Subcutaneous abdominal adipose tissue (tissue), 5 donors: ENCODE measurements at regions not wholly inside any gene's neighbourhood (a gene's known extent, or its start where the extent isn't known, plus 50 kb on each side); places are given as distances from the start of the nearest gene placed in this dataset.
"Not testable (repeated sequence)": the region's sequence is repeated elsewhere in the genome, so short reads cannot be mapped to it uniquely, and the experiment has no call there.

Source experiments
- H3K27ac ChIP-seq: one replicate; pipeline ENCODE4 v1.7.0; 2013; ENCODE audit warnings: low read depth, mild to moderate bottlenecking, inconsistent platforms, low read length, moderate library complexity
- H3K27me3 ChIP-seq, 5 donors: one replicate each; pipeline ENCODE4 v1.7.0; 2013; ENCODE audit warnings: low read length in 5 of 5, inconsistent platforms in 1 of 5; ENCODE audit not compliant: control insufficient read depth in 5 of 5, insufficient read depth in 4 of 5
- H3K36me3 ChIP-seq, 5 donors: one replicate each; pipeline ENCODE4 v1.7.0; 2013; ENCODE audit warnings: low read length in 5 of 5; ENCODE audit not compliant: control insufficient read depth in 5 of 5, insufficient read depth in 5 of 5
- H3K4me1 ChIP-seq, 5 donors: one replicate each; pipeline ENCODE4 v1.7.0; 2013; ENCODE audit warnings: low read length in 5 of 5, mild to moderate bottlenecking in 3 of 5, moderate library complexity in 1 of 5; ENCODE audit not compliant: control insufficient read depth in 5 of 5, insufficient read depth in 5 of 5
- H3K4me3 ChIP-seq, 5 donors: one replicate each; pipeline ENCODE4 v1.7.0; 2013; ENCODE audit warnings: low read length in 5 of 5, low read depth in 1 of 5
- H3K9ac ChIP-seq, 5 donors: one replicate each; pipeline ENCODE4 v1.7.0; 2013; ENCODE audit warnings: low read length in 5 of 5, mild to moderate bottlenecking in 4 of 5, moderate library complexity in 3 of 5
- H3K9me3 ChIP-seq, 5 donors: one replicate each; pipeline ENCODE4 v1.7.0; 2013; ENCODE audit warnings: low read length in 5 of 5; ENCODE audit not compliant: control insufficient read depth in 5 of 5
- donor health status: healthy.
- donor health status: healthy.
- donor health status: healthy.
- donor health status: healthy.
- donor health status: healthy.

DNA sequence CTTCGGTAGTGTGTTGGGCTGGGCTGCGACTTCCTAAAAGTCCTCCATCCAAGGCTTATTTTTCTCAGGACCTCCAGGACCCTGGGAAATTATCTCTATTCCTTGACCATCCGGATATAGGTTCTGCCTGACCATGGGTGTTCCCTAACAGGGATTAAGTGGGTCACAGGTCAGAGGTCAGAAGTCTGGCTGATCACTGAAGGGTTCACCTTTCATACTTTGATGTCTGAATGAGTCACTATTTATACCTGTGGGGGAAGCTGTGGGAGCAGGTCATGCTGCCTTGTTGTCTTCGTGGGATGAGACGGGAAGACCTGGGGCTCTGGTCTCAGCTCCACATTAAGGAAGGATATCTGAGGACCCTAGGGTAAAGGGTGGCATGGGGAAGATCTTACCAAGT, 65.0 kb upstream of the ETV3 start:
- no peak overlapping the region for H3K27ac ChIP-seq
- H3K9me3 ChIP-seq: no peaks in the 10 kb centered on the region
- H3K27me3 ChIP-seq: peaks cover 3 to 12% (median 6%) of the 10 kb centered on the region in 5 donors
- H3K4me1 ChIP-seq: no peaks in the 10 kb centered on the region
- no peak overlapping the region for H3K4me3 ChIP-seq
- H3K36me3 ChIP-seq: no peaks in the 10 kb centered on the region
- no peak overlapping the region for H3K9ac ChIP-seq

DNA sequence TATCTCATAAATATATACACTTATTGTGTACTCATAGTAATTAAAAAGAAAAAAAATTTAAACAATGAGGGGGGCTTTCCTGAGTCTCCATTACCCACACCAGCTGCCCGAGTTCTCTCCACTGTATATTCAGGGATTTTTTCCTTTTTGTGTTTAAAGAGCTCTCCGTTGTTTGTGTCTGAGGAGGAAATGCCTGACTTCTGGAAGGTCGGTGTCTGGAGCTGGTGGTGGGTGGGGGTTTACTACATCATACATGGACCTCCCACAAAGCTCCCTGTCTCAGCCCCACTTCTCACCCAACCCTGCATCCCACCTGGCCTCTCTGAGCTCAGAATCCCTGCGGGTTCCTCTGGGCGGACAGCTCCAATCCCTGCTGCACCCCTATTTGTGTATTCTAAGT, 64.1 kb upstream of the ETV3 start:
- Histone ChIP-seq H3K27me3 (peaks cover 3 to 12% (median 6%) of the 10 kb centered on the region in 5 donors), H3K9me3 (no peaks in the 10 kb centered on the region), H3K27ac (no peak overlapping the region), H3K9ac (no peak overlapping the region), H3K4me3 (no peak overlapping the region), H3K36me3 (no peaks in the 10 kb centered on the region), H3K4me1 (no peaks in the 10 kb centered on the region)

DNA sequence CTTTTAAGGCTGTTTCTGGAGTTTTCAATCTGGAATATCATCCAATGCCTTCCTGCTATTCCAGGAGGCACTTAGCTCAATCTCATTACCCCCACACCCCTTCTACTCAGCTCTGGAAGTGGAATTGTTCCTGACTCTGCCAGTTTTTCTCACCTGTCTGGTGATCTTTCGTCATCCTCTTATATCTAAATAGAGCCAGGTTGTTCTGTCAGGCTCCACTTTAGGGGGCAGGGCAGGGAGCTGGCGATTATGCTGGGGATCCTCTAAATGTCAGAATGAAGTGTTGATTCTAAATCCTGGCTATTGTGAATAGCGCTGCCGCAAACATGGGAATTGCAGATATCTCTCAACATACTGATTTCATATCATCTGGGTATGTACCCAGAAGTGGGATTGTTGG, 63.6 kb upstream of the ETV3 start:
- H3K4me1 ChIP-seq: no peaks in the 10 kb centered on the region
- no peak overlapping the region for H3K4me3 ChIP-seq
- no peaks in the 10 kb centered on the region for H3K9me3 ChIP-seq
- H3K27me3 ChIP-seq: peaks cover 3 to 12% (median 6%) of the 10 kb centered on the region in 5 donors
- no peaks in the 10 kb centered on the region for H3K36me3 ChIP-seq
- H3K9ac ChIP-seq: no peak overlapping the region
- H3K27ac ChIP-seq: no peak overlapping the region

DNA sequence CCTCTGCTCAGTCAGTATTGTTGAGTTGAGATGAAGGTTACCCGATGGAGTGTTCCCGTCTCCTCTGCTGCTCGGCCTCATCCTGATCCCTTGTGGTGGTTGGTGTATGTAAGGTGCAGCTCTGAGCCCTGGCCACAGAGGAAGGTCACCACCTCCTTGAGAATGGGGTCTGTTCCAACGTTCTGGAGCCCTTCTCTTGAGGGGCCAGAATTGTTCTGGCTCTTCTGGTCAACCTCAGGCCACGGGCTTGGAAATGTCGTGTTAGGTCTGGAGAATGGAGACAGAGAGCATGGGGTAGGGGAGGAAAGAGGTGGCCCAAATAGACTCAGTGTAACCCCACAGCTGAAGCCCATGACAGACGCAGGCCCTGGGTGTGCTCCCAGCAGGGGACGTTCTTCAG, 62.3 kb upstream of the ETV3 start:
- H3K4me3 ChIP-seq: no peak overlapping the region
- H3K27me3 ChIP-seq: peaks cover 4 to 17% (median 14%) of the 10 kb centered on the region in 5 donors
- H3K9me3 ChIP-seq: no peaks in the 10 kb centered on the region
- H3K9ac ChIP-seq: no peak overlapping the region
- H3K27ac ChIP-seq: no peak overlapping the region
- H3K36me3 ChIP-seq: no peaks in the 10 kb centered on the region
- H3K4me1 ChIP-seq: peaks cover 0 to under 1% (median 0%) of the 10 kb centered on the region in 5 donors

DNA sequence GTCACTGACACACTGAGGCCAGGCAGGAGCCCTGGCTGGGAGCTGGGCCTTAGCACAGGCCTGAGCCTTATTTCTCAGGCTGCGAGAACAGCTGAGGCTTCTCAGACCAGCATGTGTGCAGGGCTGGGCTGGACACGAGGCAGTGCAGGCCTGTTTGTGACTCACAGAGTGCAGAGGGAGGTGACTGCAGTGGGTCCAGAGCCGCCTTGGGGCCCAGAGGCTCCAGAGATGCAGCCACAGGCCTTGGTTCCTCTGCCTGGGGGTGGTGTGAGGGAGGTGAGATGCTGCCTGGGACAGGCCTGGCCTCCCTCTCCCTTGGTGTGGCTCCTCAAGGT, 61.2 kb upstream of the ETV3 start:
- peaks cover 7 to 23% (median 17%) of the 10 kb centered on the region in 5 donors for H3K27me3 ChIP-seq
- no peak overlapping the region for H3K27ac ChIP-seq
- no peaks in the 10 kb centered on the region for H3K36me3 ChIP-seq
- H3K4me3 ChIP-seq: no peak overlapping the region
- H3K9ac ChIP-seq: no peak overlapping the region
- peaks cover 0 to 8% (median 0%) of the 10 kb centered on the region in 5 donors for H3K4me1 ChIP-seq
- no peaks in the 10 kb centered on the region for H3K9me3 ChIP-seq

DNA sequence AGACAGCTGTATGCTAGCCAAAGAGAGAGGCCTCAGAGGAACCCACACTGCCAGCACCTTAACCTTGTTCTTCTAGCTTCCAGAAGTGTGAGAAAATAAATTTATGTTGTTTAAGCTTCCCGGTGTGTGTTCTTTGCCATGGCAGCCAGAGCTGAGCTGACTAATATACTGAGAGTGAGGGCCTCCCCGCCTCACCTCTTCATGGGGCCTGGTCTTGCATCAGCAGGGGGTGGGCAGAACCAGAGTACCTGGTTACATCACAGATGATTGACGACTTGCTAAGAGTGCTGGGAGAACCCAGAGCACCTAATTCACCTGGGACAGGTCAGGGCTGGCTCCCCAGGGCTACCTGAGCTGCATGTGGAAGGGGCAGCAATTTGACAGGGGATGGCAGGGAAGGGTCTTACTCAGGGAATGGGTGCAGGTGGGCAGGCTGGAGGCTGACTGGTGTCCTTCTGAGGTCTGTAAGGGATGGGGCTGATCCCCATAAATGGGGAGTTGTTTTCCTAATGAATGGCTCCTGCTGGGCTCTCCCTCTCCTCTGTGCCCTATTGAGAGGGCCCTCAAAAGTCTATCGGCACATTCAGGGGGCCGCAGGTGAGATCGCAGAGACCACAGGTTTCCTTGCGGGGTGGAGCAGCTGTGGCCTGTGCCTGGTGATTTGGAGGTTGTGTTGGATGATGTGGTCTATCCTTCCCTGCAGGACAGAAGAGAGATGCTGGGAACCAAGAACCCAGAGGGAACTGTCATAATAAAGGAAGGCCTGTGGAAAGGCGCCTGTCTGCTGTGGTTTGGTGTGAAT, 60.6 kb upstream of the ETV3 start:
- no peak overlapping the region for H3K4me3 ChIP-seq
- no peak overlapping the region for H3K9ac ChIP-seq
- H3K9me3 ChIP-seq: no peaks in the 10 kb centered on the region
- H3K27ac ChIP-seq: no peak overlapping the region
- H3K4me1 ChIP-seq: peaks cover 0 to 8% (median 0%) of the 10 kb centered on the region in 5 donors
- H3K27me3 ChIP-seq: peaks cover 7 to 29% (median 14%) of the 10 kb centered on the region in 5 donors
- H3K36me3 ChIP-seq: no peaks in the 10 kb centered on the region

DNA sequence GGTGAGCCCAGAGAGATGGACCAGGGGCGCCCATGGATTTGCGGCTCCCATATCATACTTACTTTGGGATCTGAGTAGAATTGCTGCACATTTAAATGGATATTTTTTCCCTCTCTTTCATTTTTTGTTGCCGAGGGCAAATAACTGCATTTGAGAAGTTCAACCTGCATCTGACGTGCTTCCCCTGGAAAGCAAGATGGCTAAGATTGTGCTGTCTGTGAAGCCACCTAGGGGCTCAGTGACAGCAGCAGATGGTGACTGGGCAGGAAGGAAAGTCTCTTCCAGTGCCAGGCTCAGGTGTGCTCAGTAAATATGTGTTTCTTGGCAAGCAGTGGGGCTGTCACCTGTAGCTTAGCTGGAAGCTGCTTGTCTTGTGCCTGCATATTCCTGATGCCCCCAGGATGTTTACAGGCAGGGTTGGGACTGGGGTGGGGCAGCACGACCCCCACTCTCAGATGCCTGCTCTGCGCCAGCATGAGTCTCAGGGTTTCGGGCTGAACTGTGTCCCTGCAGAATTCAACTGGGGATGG, 59.8 kb upstream of the ETV3 start:
- no peaks in the 10 kb centered on the region for H3K9me3 ChIP-seq
- no peak overlapping the region for H3K9ac ChIP-seq
- peaks cover 0 to 8% (median 0%) of the 10 kb centered on the region in 5 donors for H3K4me1 ChIP-seq
- no peak overlapping the region for H3K27ac ChIP-seq
- H3K36me3 ChIP-seq: no peaks in the 10 kb centered on the region
- no peak overlapping the region for H3K4me3 ChIP-seq
- peaks cover 3 to 25% (median 10%) of the 10 kb centered on the region in 5 donors for H3K27me3 ChIP-seq

DNA sequence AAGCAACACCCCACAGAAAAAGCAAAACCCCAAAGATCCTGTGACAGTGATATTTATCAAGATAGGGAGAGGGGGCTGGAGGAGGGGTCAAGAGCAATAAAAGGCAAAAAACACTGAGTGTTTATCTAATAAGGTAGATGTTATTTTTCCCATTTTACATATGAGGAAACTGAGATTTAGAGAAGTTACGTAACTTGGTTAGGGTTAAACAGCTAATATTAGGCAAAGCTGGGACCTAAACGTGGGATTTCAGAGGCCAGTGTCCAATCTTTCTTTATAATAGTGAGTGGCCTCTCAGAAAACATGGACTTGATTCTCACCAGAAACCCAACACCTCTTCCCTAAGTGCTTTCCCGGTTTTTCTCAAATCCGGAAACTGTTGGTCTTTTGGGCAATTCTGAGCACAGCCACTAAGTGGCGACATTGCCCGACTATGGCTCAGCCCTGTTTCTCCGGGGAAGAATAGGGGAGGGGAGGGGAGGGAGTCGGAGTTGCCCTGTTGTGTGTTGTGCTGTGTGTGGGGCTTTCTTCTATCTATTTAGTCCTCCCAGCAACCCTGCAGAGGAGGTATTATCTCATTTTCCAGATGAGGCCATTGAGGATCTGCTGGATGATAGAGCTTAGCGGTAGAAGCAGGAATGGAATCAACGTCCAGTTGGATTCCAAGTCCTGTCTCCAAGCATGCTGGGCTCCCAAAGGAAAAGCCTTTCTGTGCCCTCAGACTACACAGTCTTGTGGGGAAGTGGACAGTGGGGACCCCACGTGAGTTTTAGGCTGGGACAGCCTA, 58.7 kb upstream of the ETV3 start:
- H3K9me3 ChIP-seq, H3K4me3 ChIP-seq, H3K27ac ChIP-seq, H3K9ac ChIP-seq, H3K36me3 ChIP-seq, H3K4me1 ChIP-seq: not testable (repeated sequence)
- peaks cover 3 to 25% (median 16%) of the 10 kb centered on the region in 5 donors for H3K27me3 ChIP-seq

DNA sequence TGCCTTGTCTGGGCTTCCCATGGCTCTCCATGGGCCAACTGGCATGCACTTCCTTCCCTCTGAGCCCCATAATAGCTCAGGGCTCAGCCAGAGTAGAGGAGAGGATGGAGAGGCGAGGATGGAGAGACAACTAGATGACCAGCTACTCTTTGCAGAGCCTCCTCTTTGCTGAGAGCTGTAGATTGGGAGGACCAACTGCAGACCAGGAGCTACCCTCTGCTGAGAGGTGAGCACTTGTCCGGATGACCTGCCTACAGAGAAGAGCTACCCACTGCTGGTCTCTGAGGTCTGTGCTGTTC, 58.0 kb upstream of the ETV3 start:
- Histone ChIP-seq H3K36me3 (no peaks in the 10 kb centered on the region), H3K4me3 (no peak overlapping the region), H3K4me1 (peaks cover 0 to 8% (median 0%) of the 10 kb centered on the region in 5 donors), H3K27ac (no peak overlapping the region), H3K9me3 (no peaks in the 10 kb centered on the region), H3K9ac (no peak overlapping the region), H3K27me3 (peaks cover 6 to 25% (median 17%) of the 10 kb centered on the region in 5 donors)
